SU-DHL-6 (cell line): ENCODE measurements at regions not wholly inside any gene's neighbourhood (a gene's known extent, or its start where the extent isn't known, plus 50 kb on each side); places are given as distances from the start of the nearest gene placed in this dataset.

Experiments
- H2AFZ ChIP-seq: fragments of 200-600 bp; sonication (generic); 2 replicates; pipeline ENCODE4 v1.6.1; 2014; ENCODE audit warnings: low read depth, mild to moderate bottlenecking, moderate library complexity, mixed read lengths, antibody characterized with exemption, low read length; ENCODE audit not compliant: severe bottlenecking
- H3F3A ChIP-seq: fragments of 200-600 bp; shearing (Covaris generic); 2 replicates; pipeline ENCODE4 v1.6.0; 2016; ENCODE audit warnings: antibody characterized with exemption, mild to moderate bottlenecking; ENCODE audit not compliant: insufficient read depth
- H3K27ac ChIP-seq: fragments of 200-600 bp; sonication (generic); 2 replicates; pipeline ENCODE4 v1.5.1; 2016; ENCODE audit warnings: low read depth, mild to moderate bottlenecking, low read length, moderate library complexity, mixed read lengths
- H3K27me3 ChIP-seq: fragments of 200-600 bp; sonication (generic), shearing (Covaris generic); 2 replicates; pipeline ENCODE4 v1.6.0; 2014; ENCODE audit warnings: mild to moderate bottlenecking, low read length
- H3K36me3 ChIP-seq: fragments of 200-600 bp; sonication (generic); 2 replicates; pipeline ENCODE4 v1.6.1; 2014; ENCODE audit warnings: mild to moderate bottlenecking, low read length, mixed read lengths
- H3K4me2 ChIP-seq: fragments of 300-600, 200-600 bp; shearing (Covaris generic), sonication (generic); 2 replicates; pipeline ENCODE4 v1.6.0; 2014; ENCODE audit warnings: low read length, low read depth, mild to moderate bottlenecking; ENCODE audit not compliant: poor library complexity, severe bottlenecking
- H3K4me3 ChIP-seq: fragments of 200-600 bp; sonication (generic); 2 replicates; pipeline ENCODE4 v1.5.1; 2014; ENCODE audit warnings: antibody characterized with exemption, low read length, mild to moderate bottlenecking, mixed read lengths; ENCODE audit not compliant: insufficient read depth, poor library complexity, severe bottlenecking
- H3K79me2 ChIP-seq: fragments of 200-600 bp; sonication (generic); 2 replicates; pipeline ENCODE4 v1.6.1; 2014; ENCODE audit warnings: mild to moderate bottlenecking, low read length, moderate library complexity; ENCODE audit not compliant: insufficient read depth
- H3K9ac ChIP-seq: fragments of 200-600 bp; sonication (generic); 2 replicates; pipeline ENCODE4 v1.7.0; 2014; ENCODE audit warnings: mild to moderate bottlenecking, low read length
- H3K9me2 ChIP-seq: fragments of 200-600 bp; sonication (generic); replicated peaks from 2 replicates; pipeline ENCODE4 v1.6.1; 2014; ENCODE audit warnings: low read length; ENCODE audit not compliant: insufficient read depth
- H3K9me3 ChIP-seq: fragments of 200-600 bp; sonication (generic); 2 replicates; pipeline ENCODE4 v1.6.1; 2014; ENCODE audit warnings: low read length, mixed read lengths; ENCODE audit not compliant: insufficient read depth
- H4K20me1 ChIP-seq: fragments of 200-600 bp; sonication (generic); 2 replicates; pipeline ENCODE4 v1.6.1; 2014; ENCODE audit warnings: low read depth, mild to moderate bottlenecking, antibody characterized with exemption, low read length, moderate library complexity, mixed read lengths
- CTCF ChIP-seq: fragments of 200-600 bp; sonication (generic); IDR thresholded peaks from one replicate; pipeline ENCODE4 v1.5.1; 2017; ENCODE audit warnings: antibody characterized with exemption, mild to moderate bottlenecking, low read length, moderate library complexity; ENCODE audit not compliant: insufficient read depth, poor library complexity, severe bottlenecking
- EZH2phosphoT487 ChIP-seq: fragments of 200-600 bp; sonication (generic), shearing (Covaris generic); conservative IDR thresholded peaks from 2 replicates; pipeline ENCODE4 v1.6.1; 2018; ENCODE audit warnings: mild to moderate bottlenecking, antibody characterized with exemption, low read length, moderate library complexity, mixed read lengths

GRCh38 chr20:48262955-48263354 lies 477.7 kb upstream of the SULF2 start:
- no peaks in the 10 kb centered on the region for H3K36me3 ChIP-seq
- no peaks in the 10 kb centered on the region for H3K79me2 ChIP-seq
- no peaks in the 10 kb centered on the region for H3K27me3 ChIP-seq
- no peak overlapping the region for H3K4me3 ChIP-seq
- no peaks in the 10 kb centered on the region for H3F3A ChIP-seq
- no peaks in the 10 kb centered on the region for H3K9me3 ChIP-seq
- no peak for TF ChIP-seq EZH2phosphoT487
- TF ChIP-seq CTCF = no peak
- H4K20me1 ChIP-seq = no peaks in the 10 kb centered on the region
- H3K9me2 ChIP-seq = no peaks in the 10 kb centered on the region
- H3K9ac ChIP-seq = no peak overlapping the region
- no peak overlapping the region for H3K27ac ChIP-seq
- no peak overlapping the region for H3K4me2 ChIP-seq
- H2AFZ ChIP-seq = no peak overlapping the region

DNA sequence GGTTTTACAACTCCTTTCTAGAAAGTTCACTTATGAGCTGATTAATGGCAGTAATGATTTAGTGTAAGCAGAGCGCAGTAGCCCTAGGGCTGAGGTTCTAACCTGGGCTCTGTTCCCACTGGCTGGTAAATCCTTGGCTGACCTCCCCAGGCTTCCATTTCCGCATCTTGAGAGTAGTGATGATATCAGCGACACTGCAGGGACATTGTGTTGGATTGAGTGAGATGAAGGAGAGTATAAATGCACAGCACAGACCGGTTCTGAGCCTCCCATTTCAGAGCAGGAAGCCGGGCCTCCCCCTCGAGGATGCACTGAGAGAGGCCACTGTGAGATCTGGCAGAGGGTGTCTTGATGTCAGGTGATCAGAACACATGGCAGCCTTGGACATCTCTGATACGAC lies 477.2 kb upstream of the SULF2 start:
- Histone ChIP-seq H3K4me2 (no peak overlapping the region), H2AFZ (no peak overlapping the region), H4K20me1 (no peaks in the 10 kb centered on the region), H3K36me3 (no peaks in the 10 kb centered on the region), H3K9me3 (no peaks in the 10 kb centered on the region), H3K9ac (no peak overlapping the region), H3K9me2 (no peaks in the 10 kb centered on the region), H3K4me3 (no peak overlapping the region), H3K27ac (no peak overlapping the region), H3K27me3 (no peaks in the 10 kb centered on the region), H3K79me2 (no peaks in the 10 kb centered on the region), H3F3A (no peaks in the 10 kb centered on the region)
- no peak for TF ChIP-seq CTCF
- TF ChIP-seq EZH2phosphoT487 = no peak

- Histone ChIP-seq H2AFZ (no peak overlapping the region), H3K4me3 (no peak overlapping the region), H3K27me3 (no peaks in the 10 kb centered on the region), H3K9me2 (no peaks in the 10 kb centered on the region), H3K9ac (no peak overlapping the region), H3K9me3 (no peaks in the 10 kb centered on the region), H3F3A (no peaks in the 10 kb centered on the region), H3K27ac (no peak overlapping the region), H3K36me3 (no peaks in the 10 kb centered on the region), H4K20me1 (no peaks in the 10 kb centered on the region), H3K79me2 (no peaks in the 10 kb centered on the region), H3K4me2 (no peak overlapping the region)
- no peak for TF ChIP-seq EZH2phosphoT487
- no peak for TF ChIP-seq CTCF
Observed at GRCh38 chr20:48261398-48261910, 476.2 kb upstream of the SULF2 start.
